ENCODE measurements at regions not wholly inside any gene's neighbourhood (a gene's known extent, or its start where the extent isn't known, plus 50 kb on each side); places are given as distances from the start of the nearest gene placed in this dataset.

GRCh38 chr6:154653853-154654252 lies 79.4 kb upstream of the SCAF8 start:
- no peak overlapping the region for H3K4me3 ChIP-seq (replicated peaks in 1 of 2; ENCODE audit: low read depth in 1 of 2, low read length in 2 of 2)
- H2AFZ ChIP-seq (ENCODE audit: low read depth, low read length, poor library complexity, severe bottlenecking), result no peak overlapping the region
- H3K4me2 ChIP-seq (ENCODE audit: low read length), result no peak overlapping the region
- no peak overlapping the region for H3K9ac ChIP-seq (ENCODE audit: low read length)
- H3K27ac ChIP-seq (ENCODE audit: low read depth, low read length), result no peak overlapping the region
- CTCF ChIA-PET, result no interaction called here
- no TSS peak for BruUV-seq (replicated peaks)
- no peaks in the 10 kb centered on the region for H3K36me3 ChIP-seq (ENCODE audit: control insufficient read depth in 1 of 2, insufficient read depth in 2 of 2, low read length in 2 of 2)
- no peaks in the 10 kb centered on the region for H3K4me1 ChIP-seq (ENCODE audit: control insufficient read depth in 1 of 2, insufficient read depth in 2 of 2, low read length in 2 of 2)
- no peak for TF ChIP-seq YY1 (IDR thresholded peaks at IDR 0.05; ENCODE audit: extremely low read depth, insufficient replicate concordance, low read depth, low read length)
- TF ChIP-seq POLR2A (IDR thresholded peaks at IDR 0.05; ENCODE audit: borderline replicate concordance, extremely low read depth, insufficient read depth, insufficient read length), result no peak
- TF ChIP-seq POLR2AphosphoS5 (IDR thresholded peaks at IDR 0.05; ENCODE audit: low read depth, low read length), result no peak
- TF ChIP-seq SRF (IDR thresholded peaks at IDR 0.05; ENCODE audit: low read depth), result no peak
- no peak for TF ChIP-seq ELF1 (IDR thresholded peaks at IDR 0.05; ENCODE audit: borderline replicate concordance, low read depth)
- TF ChIP-seq EZH2phosphoT487 (IDR thresholded peaks at IDR 0.05; ENCODE audit: borderline replicate concordance), result no peak
- no peak for TF ChIP-seq ZNF274 (IDR thresholded peaks at IDR 0.05; ENCODE audit: low read depth, low read length)
- TF ChIP-seq EGR1 (IDR thresholded peaks at IDR 0.05; ENCODE audit: low read depth), result no peak
- TF ChIP-seq CEBPB (IDR thresholded peaks at IDR 0.05; ENCODE audit: low read depth), result no peak
- TF ChIP-seq ZFX (IDR thresholded peaks at IDR 0.05), result no peak
- no peak for TF ChIP-seq ATF3 (IDR thresholded peaks at IDR 0.05)
- TF ChIP-seq FOSL1 (IDR thresholded peaks at IDR 0.05; ENCODE audit: low read depth), result no peak
- TF ChIP-seq CTCF (IDR thresholded peaks at IDR 0.05 in 2 of 3, conservative IDR thresholded peaks at IDR 0.05 in 1 of 3; ENCODE audit: borderline replicate concordance in 1 of 3, insufficient read depth in 1 of 3, low read depth in 2 of 3, low read length in 2 of 3), result no peak
- no peak for TF ChIP-seq SP1 (IDR thresholded peaks at IDR 0.05; ENCODE audit: low read depth)
- TF ChIP-seq EZH2 (IDR thresholded peaks at IDR 0.05), result no peak
- no peak for TF ChIP-seq TCF7L2 (IDR thresholded peaks at IDR 0.05; ENCODE audit: borderline replicate concordance, extremely low read depth, insufficient read depth, insufficient read length)
- TF ChIP-seq ZBTB33 (IDR thresholded peaks at IDR 0.05; ENCODE audit: extremely low read depth, insufficient replicate concordance, low read length), result no peak
- no peak for TF ChIP-seq MAX (IDR thresholded peaks at IDR 0.05)
- TF ChIP-seq JUND (IDR thresholded peaks at IDR 0.05), result no peak
- H4K20me1 ChIP-seq (ENCODE audit: insufficient read depth), result no peaks in the 10 kb centered on the region
- H3K79me2 ChIP-seq (ENCODE audit: insufficient read depth, low read length), result no peaks in the 10 kb centered on the region
- RAD21 ChIA-PET (ENCODE audit: low non-redundant PET in 1 of 2, low total read pairs in 2 of 2, uncharacterized antibody in 2 of 2, unreplicated experiment in 2 of 2), result no interaction called here
- POLR2A ChIA-PET, result no interaction called here
- no peaks in the 10 kb centered on the region for H3K27me3 ChIP-seq (ENCODE audit: insufficient read depth, low read length)
- intact Hi-C loops (cut with micrococcal nuclease), result no loop called here
- DNase-seq (ENCODE audit: low read depth, low spot score) (no peak), ATAC-seq (no peak)
- H3K9me2 ChIP-seq (ENCODE audit: insufficient read depth), result no peaks in the 10 kb centered on the region
- no peaks in the 10 kb centered on the region for H3K9me3 ChIP-seq (ENCODE audit: control insufficient read depth in 1 of 2, insufficient read depth in 1 of 2, low read depth in 1 of 2, low read length in 2 of 2)
